Endothelial cell of umbilical vein (primary cell): ENCODE measurements at regions not wholly inside any gene's neighbourhood (a gene's known extent, or its start where the extent isn't known, plus 50 kb on each side); places are given as distances from the start of the nearest gene placed in this dataset.

ENCODE experiments used
- BruUV-seq: library from RNA; stranded (reverse); fragments of 400-500 nt; replicated peaks from 2 replicates; lab custom pipeline; 2021; lab: Mats Ljungman, UMichigan
- CTCF ChIA-PET: fragments of 300-600, 350-600 bp; sonication (Branson Sonifier 250); formaldehyde crosslinking; loops from one replicate; lab custom pipeline; 2021; ENCODE audit warnings: antibody characterized with exemption, inconsistent platforms; lab: Charles Lee
- POLR2A ChIA-PET: fragments of 300-600, 350-600 bp; sonication (Branson Sonifier 250); formaldehyde crosslinking; loops from one replicate; lab custom pipeline; 2021; ENCODE audit warnings: antibody characterized with exemption, inconsistent platforms; lab: Charles Lee
- DNase-seq: peaks from one replicate; pipeline ENCODE4 v3.0.0-alpha.2; 2011; ENCODE audit warnings: low read depth, low spot score
- FAIRE-seq: peaks from 2 replicates; lab custom pipeline; 2011; peaks lifted over from hg19 to GRCh38; lab: Jason Lieb, UNC
- H2AFZ ChIP-seq: 2 replicates; pipeline ENCODE4 v1.6.0; 2012; ENCODE audit warnings: low read depth, low read length, control low read depth, inconsistent platforms
- H3K27ac ChIP-seq: 2 replicates; pipeline ENCODE4 v1.5.1; 2011; ENCODE audit warnings: low read depth, mild to moderate bottlenecking, control low read depth, low read length, moderate library complexity; ENCODE audit not compliant: insufficient read depth
- H3K27me3 ChIP-seq, 2 experiments: 2 replicates each; pipeline versions ENCODE4 v1.6.0 to v1.6.1; 2011; ENCODE audit warnings: low read length in 2 of 2, mixed read lengths in 1 of 2; ENCODE audit not compliant: control insufficient read depth in 2 of 2, insufficient read depth in 2 of 2
- H3K36me3 ChIP-seq, 2 experiments: 2 replicates in 1 of 2; 3 replicates in 1 of 2; pipeline ENCODE4 v1.5.1; 2011; ENCODE audit warnings: low read length in 2 of 2, mild to moderate bottlenecking in 1 of 2, moderate library complexity in 1 of 2; ENCODE audit not compliant: control insufficient read depth in 2 of 2, insufficient read depth in 2 of 2; ENCODE audit errors: extremely low read depth in 1 of 2
- H3K4me1 ChIP-seq: 3 replicates; pipeline ENCODE4 v1.5.1; 2011; ENCODE audit warnings: mild to moderate bottlenecking, low read length; ENCODE audit not compliant: control insufficient read depth, insufficient read depth; ENCODE audit errors: extremely low read depth
- H3K4me2 ChIP-seq: 2 replicates; pipeline ENCODE4 v1.6.1; 2011; ENCODE audit warnings: low read length, control low read depth, mixed read lengths; ENCODE audit not compliant: insufficient read depth
- H3K4me3 ChIP-seq, 3 experiments: fragments of 200-600 bp in 1 of 3; sonication (generic), shearing (Covaris generic) in 1 of 3; replicated peaks in 1 of 3; 2 replicates each; pipeline ENCODE4 v1.5.1; 2011 to 2016; ENCODE audit warnings: control low read depth in 3 of 3, low read length in 3 of 3, mild to moderate bottlenecking in 2 of 3, inconsistent platforms in 1 of 3, low read depth in 1 of 3, moderate library complexity in 1 of 3; ENCODE audit not compliant: insufficient read depth in 1 of 3
- H3K79me2 ChIP-seq: 2 replicates; pipeline ENCODE4 v1.6.0; 2012; ENCODE audit warnings: low read length, inconsistent platforms; ENCODE audit not compliant: control insufficient read depth, insufficient read depth
- H3K9ac ChIP-seq: replicated peaks from 2 replicates; pipeline ENCODE3; 2011; ENCODE audit warnings: low read length, control low read depth; ENCODE audit not compliant: insufficient read depth; ENCODE audit errors: extremely low read depth
- H3K9me1 ChIP-seq: replicated peaks from 3 replicates; pipeline ENCODE4 v1.6.0; 2011; ENCODE audit warnings: mild to moderate bottlenecking, low read length; ENCODE audit not compliant: control insufficient read depth, insufficient read depth; ENCODE audit errors: extremely low read depth
- H3K9me3 ChIP-seq: replicated peaks from 2 replicates; pipeline ENCODE4 v1.5.1; 2012; ENCODE audit warnings: low read length, inconsistent platforms; ENCODE audit not compliant: control insufficient read depth, insufficient read depth
- H4K20me1 ChIP-seq: replicated peaks from 2 replicates; pipeline ENCODE3; 2011; ENCODE audit warnings: mild to moderate bottlenecking, low read length; ENCODE audit not compliant: control insufficient read depth, insufficient read depth; ENCODE audit errors: extremely low read depth
- EZH2 ChIP-seq: IDR thresholded peaks from 2 replicates; pipeline ENCODE4 v1.6.1; 2012; ENCODE audit warnings: borderline replicate concordance, low read depth, mild to moderate bottlenecking, moderate library complexity, low read length, inconsistent platforms; ENCODE audit not compliant: severe bottlenecking
- FOS ChIP-seq: IDR thresholded peaks from 2 replicates; pipeline ENCODE4 v1.6.1; 2011; ENCODE audit warnings: mild to moderate bottlenecking, low read length, moderate library complexity, borderline replicate concordance; ENCODE audit not compliant: insufficient read depth
- JUN ChIP-seq: IDR thresholded peaks from 2 replicates; pipeline ENCODE4 v1.6.1; 2011; ENCODE audit warnings: borderline replicate concordance, low read depth; ENCODE audit not compliant: insufficient read length, insufficient read depth
- MYC ChIP-seq: IDR thresholded peaks from one replicate; pipeline ENCODE4 v1.6.1; 2011; ENCODE audit warnings: mild to moderate bottlenecking, low read depth, low read length
- POLR2A ChIP-seq: IDR thresholded peaks from 2 replicates; pipeline ENCODE4 v1.6.1; 2012; ENCODE audit warnings: low read depth, mild to moderate bottlenecking, control low read depth, low read length
- POLR2AphosphoS5 ChIP-seq: IDR thresholded peaks from 2 replicates; pipeline ENCODE4 v1.6.1; 2012; ENCODE audit warnings: low read depth, mild to moderate bottlenecking, control low read depth, low read length, moderate library complexity; ENCODE audit not compliant: insufficient read depth
- dilution Hi-C: fragments of 300-500 bp; cut with MboI; formaldehyde crosslinking; loops from one replicate; pipeline ENCODE4 v1.15.0; 2019; ENCODE audit warnings: low sequenced_read_pairs; ENCODE audit not compliant: extremely low pct_ligation_motif_present
- intact Hi-C: fragments of 100-400 bp; cut with micrococcal nuclease; formaldehyde crosslinking; loops from one replicate; pipeline ENCODE4 v1.10.0; 2022
- TF ChIP-seq, protein P1 (sequence below): IDR thresholded peaks from 2 replicates; pipeline ENCODE4 v1.6.1; 2011; ENCODE audit not compliant: insufficient read depth, insufficient read length
- TF ChIP-seq, protein P2 (sequence below), 2 donors: IDR thresholded peaks; 1 replicate in 1 of 2; 2 replicates in 1 of 2; pipeline ENCODE4 v1.5.1; 2011; ENCODE audit warnings: low read length in 2 of 2, mild to moderate bottlenecking in 2 of 2, moderate library complexity in 2 of 2, control low read depth in 1 of 2, inconsistent platforms in 1 of 2, low read depth in 1 of 2; ENCODE audit not compliant: insufficient read depth in 1 of 2; ENCODE audit errors: extremely low read depth in 1 of 2

GRCh38 chr7:114095885-114096284 lies 177.1 kb upstream of the PPP1R3A start:
- dilution Hi-C loops = no loop called here
- peaks cover 5 to 8% of the 10 kb centered on the region in 2 experiments for H3K27me3 ChIP-seq

More at GRCh38 chr7:114095885-114096284, 177.1 kb upstream of the PPP1R3A start:
- no peak for DNase-seq
- no peaks in the 10 kb centered on the region for H4K20me1 ChIP-seq
- H3K4me2 ChIP-seq = no peak overlapping the region
- BruUV-seq = no TSS peak
- H3K4me1 ChIP-seq = no peaks in the 10 kb centered on the region
- H3K79me2 ChIP-seq = no peaks in the 10 kb centered on the region
- ChIA-PET POLR2A (no interaction called here), CTCF (interaction anchor here (1.0 to 1.7 kb wide), 2 partner anchors 14 to 1755 kb away, joined by 3 to 4 read pairs; no protein-coding TSS in a partner anchor)
- no peaks in the 10 kb centered on the region for H3K9me3 ChIP-seq
- intact Hi-C loops = no loop called here
- no peak for FAIRE-seq
- TF ChIP-seq EZH2 (no peak), POLR2AphosphoS5 (no peak), JUN (no peak), POLR2A (no peak), FOS (no peak), MYC (no peak)
- TF ChIP-seq, protein P1, sequence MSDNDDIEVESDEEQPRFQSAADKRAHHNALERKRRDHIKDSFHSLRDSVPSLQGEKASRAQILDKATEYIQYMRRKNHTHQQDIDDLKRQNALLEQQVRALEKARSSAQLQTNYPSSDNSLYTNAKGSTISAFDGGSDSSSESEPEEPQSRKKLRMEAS = no peak
- TF ChIP-seq, protein P2, sequence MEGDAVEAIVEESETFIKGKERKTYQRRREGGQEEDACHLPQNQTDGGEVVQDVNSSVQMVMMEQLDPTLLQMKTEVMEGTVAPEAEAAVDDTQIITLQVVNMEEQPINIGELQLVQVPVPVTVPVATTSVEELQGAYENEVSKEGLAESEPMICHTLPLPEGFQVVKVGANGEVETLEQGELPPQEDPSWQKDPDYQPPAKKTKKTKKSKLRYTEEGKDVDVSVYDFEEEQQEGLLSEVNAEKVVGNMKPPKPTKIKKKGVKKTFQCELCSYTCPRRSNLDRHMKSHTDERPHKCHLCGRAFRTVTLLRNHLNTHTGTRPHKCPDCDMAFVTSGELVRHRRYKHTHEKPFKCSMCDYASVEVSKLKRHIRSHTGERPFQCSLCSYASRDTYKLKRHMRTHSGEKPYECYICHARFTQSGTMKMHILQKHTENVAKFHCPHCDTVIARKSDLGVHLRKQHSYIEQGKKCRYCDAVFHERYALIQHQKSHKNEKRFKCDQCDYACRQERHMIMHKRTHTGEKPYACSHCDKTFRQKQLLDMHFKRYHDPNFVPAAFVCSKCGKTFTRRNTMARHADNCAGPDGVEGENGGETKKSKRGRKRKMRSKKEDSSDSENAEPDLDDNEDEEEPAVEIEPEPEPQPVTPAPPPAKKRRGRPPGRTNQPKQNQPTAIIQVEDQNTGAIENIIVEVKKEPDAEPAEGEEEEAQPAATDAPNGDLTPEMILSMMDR (IDR thresholded peaks at IDR 0.05; ENCODE audit: extremely low read depth in 1 of 2, insufficient read depth in 1 of 2, low read depth in 1 of 2, low read length in 2 of 2) = no peak
- H3K9me1 ChIP-seq = no peaks in the 10 kb centered on the region
- H3K36me3 ChIP-seq = no peaks in the 10 kb centered on the region
- no peak overlapping the region for H3K4me3 ChIP-seq
- no peak overlapping the region for H3K9ac ChIP-seq
- H3K27ac ChIP-seq = no peak overlapping the region
- no peak overlapping the region for H2AFZ ChIP-seq
